Ureter (tissue), 1 donor: ENCODE measurements at regions not wholly inside any gene's neighbourhood (a gene's known extent, or its start where the extent isn't known, plus 50 kb on each side); places are given as distances from the start of the nearest gene placed in this dataset.
A peak's percentile ranks its signal among the peaks of the same experiment; 100 is the strongest.
"Not testable (repeated sequence)": the region's sequence is repeated elsewhere in the genome, so short reads cannot be mapped to it uniquely, and the experiment has no call there.

Experiments
- DNase-seq: peaks from one replicate; pipeline ENCODE4 v3.0.0-alpha.2; 2020; ENCODE audit warnings: low spot score
- donor health status: DM: yes; HTN: yes; CAD: no.

- DNase-seq: no peak
Observed at GRCh38 chr3:182136008-182136910, 424.5 kb downstream of the SOX2 start.

GRCh38 chr3:182138393-182138792, 426.7 kb downstream of the SOX2 start:
- DNase-seq: no peak

- no peak for DNase-seq
Observed at GRCh38 chr3:182139627-182140357, 428.1 kb downstream of the SOX2 start.

- no peak for DNase-seq
Observed at GRCh38 chr3:182142928-182143327, 431.2 kb downstream of the SOX2 start.

DNA sequence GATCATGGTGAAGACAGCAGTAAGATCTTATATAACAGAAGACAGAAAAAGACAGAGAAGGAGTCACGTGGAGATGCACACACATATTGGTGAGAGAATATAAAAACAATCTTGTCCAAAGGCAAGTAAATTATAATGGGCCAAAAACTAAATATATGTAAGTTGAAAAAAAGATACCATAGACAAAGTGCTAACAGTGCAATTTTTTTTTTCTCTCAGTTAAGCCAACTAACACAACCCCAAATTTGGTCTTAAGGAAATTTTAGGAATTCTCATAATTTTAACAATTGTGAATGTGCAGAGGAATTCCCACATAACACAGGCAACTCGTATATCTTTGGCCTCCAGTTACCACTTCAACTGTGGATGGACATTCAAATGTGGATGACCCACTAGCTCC, 432.2 kb downstream of the SOX2 start:
- no peak for DNase-seq

- DNase-seq: no peak
Observed at GRCh38 chr3:182148360-182148759, 436.6 kb downstream of the SOX2 start.

DNA sequence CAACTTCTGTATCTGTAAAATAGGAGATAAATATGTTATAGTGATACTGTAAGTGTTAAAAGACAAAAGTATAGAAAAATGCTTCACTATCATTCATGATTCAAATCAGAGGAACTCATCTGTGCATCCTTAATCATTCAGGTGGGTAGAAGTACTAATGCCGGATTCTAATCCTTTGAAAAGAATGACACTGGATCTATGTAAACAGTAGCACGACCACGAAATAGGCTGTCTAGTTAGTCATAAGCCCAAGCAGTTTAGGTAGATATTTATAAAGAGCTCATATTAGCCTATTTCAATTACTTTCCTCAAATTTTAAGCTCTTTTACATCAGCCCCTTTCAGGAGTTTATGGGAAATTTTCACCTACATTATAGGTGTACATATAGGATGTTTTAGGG, 437.9 kb downstream of the SOX2 start:
- no peak for DNase-seq

DNA sequence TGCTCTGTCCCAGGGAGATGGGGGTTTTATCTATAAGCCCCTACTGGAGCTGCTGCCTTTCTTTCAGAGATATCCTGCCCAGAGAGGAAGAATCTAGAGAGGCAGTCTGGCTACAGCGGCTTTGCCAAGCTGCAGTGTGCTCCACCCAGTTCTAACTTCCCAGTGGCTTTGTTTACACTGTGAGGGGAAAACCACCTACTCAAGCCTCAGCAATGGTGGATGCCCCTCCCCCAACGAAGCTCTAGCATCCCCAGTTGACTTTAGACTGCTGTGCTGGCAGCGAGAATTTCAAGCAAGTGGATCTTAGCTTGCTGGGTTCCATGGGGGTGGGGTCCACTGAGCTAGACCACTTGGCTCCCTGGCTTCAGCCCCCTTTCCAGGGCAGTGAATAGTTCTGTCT, 444.6 kb downstream of the SOX2 start:
- DNase-seq: not testable (repeated sequence)

DNA sequence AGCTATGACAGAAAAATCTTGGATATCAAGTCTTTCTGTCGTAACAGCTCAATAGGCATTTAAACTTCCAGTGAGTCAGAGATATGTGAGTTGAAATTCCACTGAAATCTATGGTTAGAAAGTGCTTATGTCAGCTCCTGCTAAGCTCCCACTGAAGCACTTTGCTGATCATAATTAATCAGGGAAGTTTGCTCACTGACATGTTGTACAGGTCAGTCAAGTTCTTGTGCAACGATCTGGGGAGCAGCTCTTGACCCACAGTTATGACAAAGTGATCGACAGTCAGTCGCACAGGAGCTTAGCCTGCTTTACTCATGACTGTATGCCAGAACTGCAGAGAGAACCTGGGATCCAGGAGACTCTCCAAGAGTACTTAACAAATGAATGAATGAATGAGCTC, 453.5 kb downstream of the SOX2 start:
- peak; percentile 76 for DNase-seq

GRCh38 chr3:182172534-182172933, 460.8 kb downstream of the SOX2 start:
- DNase-seq: no peak

DNA sequence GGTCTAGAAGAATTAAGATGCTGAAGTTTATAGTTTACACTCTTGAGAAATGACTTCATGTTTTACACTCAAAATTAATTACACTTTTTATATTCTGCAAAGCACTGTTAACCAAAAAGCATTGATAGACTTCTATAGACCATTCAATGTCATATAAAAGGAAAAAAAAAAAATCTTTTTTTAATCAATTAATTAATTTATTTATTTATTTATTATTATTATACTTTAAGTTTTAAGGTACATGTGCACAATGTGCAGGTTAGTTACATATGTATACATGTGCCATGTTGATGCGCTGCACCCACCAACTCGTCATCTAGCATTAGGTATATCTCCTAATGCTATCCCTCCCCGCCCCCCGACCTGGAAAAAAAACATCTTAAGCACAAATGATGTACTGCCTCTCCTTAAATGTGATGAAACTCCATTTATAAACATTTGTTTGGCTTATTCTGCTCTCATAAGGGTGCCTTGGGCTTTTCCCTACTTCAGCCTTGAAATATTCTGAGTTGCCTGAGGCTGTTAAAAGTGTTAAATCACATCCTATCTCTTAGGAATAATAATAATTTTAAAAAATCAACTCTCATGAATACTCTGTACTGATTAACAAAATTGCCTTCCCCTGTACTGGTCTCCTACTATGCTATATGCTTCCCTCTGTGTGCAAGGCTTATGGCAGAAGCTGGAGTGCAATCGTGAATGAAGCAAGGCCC, 466.9 kb downstream of the SOX2 start:
- DNase-seq: no peak

DNA sequence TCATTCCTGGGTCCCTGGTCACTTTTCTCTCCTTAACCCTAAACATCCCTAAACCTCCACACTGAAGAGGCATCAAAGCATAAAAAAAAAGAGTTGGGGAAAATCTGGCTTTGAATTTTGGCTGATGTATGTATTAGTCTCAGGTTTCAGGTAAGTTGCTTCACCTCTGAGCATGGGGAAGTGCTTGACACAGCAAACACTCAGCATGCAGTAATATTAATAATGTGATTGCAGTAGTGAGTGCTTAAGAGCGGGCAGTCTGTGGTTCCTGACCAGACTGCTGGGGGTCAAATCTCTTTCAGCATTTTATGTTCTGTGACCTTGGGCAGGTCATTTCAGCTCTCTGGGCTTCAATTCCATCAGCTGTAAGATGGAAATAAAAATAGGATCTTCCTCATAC, 467.9 kb downstream of the SOX2 start:
- no peak for DNase-seq

DNA sequence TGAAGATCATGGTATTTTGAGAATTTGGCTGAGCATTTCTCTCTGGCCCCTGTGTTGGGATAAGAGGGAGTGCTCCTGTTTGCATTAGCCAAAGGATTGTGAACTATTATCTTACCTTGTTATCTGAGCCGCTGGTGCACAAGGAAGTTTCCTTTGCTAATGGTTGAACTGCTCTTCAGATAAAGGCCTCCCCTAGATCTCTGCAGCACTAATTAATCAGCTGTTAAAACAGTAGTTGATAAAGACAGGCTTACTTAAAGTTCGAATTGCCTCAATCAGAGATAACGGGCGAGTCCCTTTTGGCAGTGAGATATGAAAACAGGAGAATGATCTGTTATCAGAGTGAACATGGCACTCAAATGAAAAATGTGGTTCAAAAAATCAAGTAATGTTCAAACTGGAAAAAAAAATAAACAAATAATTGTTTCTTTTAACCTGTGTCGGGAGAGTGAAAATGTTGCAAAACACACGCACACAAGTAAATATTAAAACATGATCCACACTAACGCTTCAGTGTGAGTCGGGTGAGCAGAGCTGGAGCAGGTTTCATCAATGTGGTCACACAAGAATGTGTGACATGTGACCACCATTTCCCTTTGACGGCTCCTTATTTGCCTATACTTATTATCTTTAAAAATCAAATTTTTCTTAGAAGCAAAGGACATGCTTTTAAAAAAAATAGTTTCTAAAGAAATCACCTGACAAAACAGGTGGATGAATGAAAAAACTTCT, 469.1 kb downstream of the SOX2 start:
- no peak for DNase-seq

- peak; percentile 45 for DNase-seq
Observed at GRCh38 chr3:182182531-182182968, 470.8 kb downstream of the SOX2 start.

GRCh38 chr3:182183716-182184430, 472.1 kb downstream of the SOX2 start:
- no peak for DNase-seq

DNA sequence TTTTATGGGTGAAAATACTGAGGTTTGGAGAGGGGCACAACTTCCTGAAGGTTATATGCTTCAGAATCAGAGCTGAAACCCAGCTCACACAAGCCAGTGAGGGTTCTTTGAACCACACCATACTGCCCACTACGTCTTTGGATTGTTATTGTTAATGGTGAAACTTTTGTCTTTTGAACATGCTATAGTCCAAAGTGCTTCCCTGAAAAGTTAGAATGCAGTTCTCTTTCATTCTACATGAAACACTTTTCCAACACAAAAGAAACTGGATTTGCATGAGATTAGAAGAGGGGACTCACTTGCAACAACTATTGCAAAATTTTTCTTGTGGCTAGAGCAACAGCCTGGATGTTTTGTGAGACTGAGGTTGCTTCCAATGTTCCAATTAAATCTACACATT, 473.6 kb downstream of the SOX2 start:
- DNase-seq: no peak

DNA sequence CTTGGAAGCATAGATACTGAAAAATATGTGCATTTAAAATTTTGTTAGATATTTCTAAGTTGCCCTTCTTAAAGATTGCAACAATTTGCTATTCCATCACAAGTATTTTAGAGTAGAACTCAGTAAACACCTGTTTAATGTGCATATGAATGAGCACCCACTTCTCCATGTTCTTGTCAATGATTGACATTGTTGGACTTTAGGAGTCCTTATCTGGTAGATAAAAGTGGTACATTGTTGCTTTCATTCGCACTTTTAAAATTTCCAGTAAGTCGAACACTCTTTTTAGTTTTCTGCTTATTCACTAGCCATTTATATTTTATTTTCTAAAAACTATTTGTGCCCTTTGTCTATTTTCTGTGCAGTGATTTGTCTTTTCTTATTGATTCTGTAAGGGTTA, 478.3 kb downstream of the SOX2 start:
- DNase-seq: no peak

DNA sequence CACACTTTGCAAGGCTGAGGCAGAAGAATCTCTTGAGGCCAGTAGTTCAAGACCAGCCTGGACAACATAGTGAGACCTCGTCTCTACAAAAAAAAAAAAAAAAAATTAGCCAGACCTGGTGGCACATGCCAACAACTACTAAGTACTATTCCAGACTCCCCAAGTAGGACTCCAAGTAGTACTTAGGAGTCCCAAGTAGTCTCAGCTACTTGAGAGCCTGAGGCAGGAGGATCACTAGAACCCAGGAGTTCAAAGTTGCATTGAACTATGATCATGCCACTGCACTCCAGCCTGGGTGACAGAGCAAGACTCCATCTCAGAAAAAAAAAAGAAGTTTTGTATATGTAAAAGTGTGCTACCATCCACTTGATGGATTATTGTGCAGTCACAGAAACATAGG, 486.6 kb downstream of the SOX2 start:
- no peak for DNase-seq

DNA sequence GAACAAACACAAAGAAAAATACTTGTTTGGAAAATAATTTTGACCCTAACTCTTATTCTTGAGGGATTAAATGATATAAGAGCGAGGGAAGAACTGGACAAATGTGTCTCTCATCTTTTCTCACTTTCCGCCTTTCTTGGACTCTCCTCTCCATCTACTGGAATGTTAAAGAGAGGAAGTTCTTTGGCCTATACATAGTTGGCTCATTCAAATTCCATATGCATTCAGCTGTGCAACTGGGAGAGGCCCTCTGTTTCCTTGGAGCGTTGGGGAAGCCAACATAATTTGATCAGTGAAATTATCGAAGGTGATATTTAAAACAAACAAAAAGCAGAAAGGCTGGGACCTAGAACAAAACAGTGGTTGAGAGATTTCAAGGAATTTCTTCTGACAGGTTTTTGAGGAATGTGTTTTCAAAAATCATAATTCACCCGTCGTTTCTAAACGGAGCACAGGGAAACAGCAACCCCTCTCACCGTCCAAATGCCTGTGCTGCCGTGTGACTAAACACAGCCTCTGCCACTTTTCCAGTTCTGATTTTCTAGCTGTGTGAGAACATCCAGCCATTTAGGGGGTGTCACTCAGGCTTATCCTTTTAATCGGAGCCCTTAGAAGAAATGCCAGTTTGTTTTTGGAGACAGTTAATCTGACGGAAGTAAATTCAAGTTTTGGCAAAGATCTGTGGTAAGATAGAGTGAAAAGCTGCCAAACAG, 489.9 kb downstream of the SOX2 start:
- DNase-seq: no peak

GRCh38 chr3:182212479-182213076, 500.9 kb downstream of the SOX2 start:
- no peak for DNase-seq
